B cell (primary cell): ENCODE measurements at regions not wholly inside any gene's neighbourhood (a gene's known extent, or its start where the extent isn't known, plus 50 kb on each side); places are given as distances from the start of the nearest gene placed in this dataset.

Source experiments
- ATAC-seq: fragments of 200-7000 bp; cut with Tn5 transposase; one replicate; pipeline ENCODE4 v1.10.0; 2021; ENCODE audit warnings: low read depth, mild to moderate bottlenecking, moderate number of reproducible peaks, moderate library complexity
- CTCF ChIA-PET: fragments of 350-600 bp; sonication (Branson Sonifier 250); formaldehyde crosslinking; loops from one replicate; lab custom pipeline; 2021; ENCODE audit warnings: antibody characterized with exemption, inconsistent platforms; lab: Charles Lee
- POLR2A ChIA-PET: fragments of 350-600 bp; sonication (Branson Sonifier 250); formaldehyde crosslinking; loops from one replicate; lab custom pipeline; 2021; ENCODE audit warnings: antibody characterized with exemption; lab: Charles Lee
- DNase-seq: peaks from one replicate; pipeline ENCODE4 v3.0.0; 2013
- H2AFZ ChIP-seq: 2 replicates; pipeline ENCODE4 v1.6.1; 2012; ENCODE audit warnings: mild to moderate bottlenecking, low read depth, low read length; ENCODE audit not compliant: insufficient read depth, poor library complexity, severe bottlenecking
- H3K27ac ChIP-seq, 2 donors: 1 replicate in 1 of 2; 2 replicates in 1 of 2; pipeline ENCODE4 v1.5.1; 2012 to 2013; ENCODE audit warnings: low read length in 2 of 2, mild to moderate bottlenecking in 2 of 2, moderate library complexity in 1 of 2
- H3K27me3 ChIP-seq, 4 experiments: fragments of 200-600 bp in 1 of 4; sonication (generic) in 1 of 4; replicated peaks in 1 of 4; 1 replicate in 2 of 4; 2 replicates in 2 of 4; pipeline versions ENCODE4 v1.6.1 to v1.7.0; 2013 to 2016; ENCODE audit warnings: low read length in 3 of 4, mild to moderate bottlenecking in 2 of 4, mixed read lengths in 1 of 4, moderate library complexity in 1 of 4; ENCODE audit not compliant: insufficient read depth in 4 of 4, control insufficient read depth in 3 of 4; ENCODE audit errors: control extremely low read depth in 1 of 4
- H3K36me3 ChIP-seq, 2 experiments: replicated peaks in 1 of 2; 1 replicate in 1 of 2; 2 replicates in 1 of 2; pipeline versions ENCODE4 v1.6.1 to v1.7.1; 2013; ENCODE audit warnings: low read length in 1 of 2; ENCODE audit not compliant: insufficient read depth in 2 of 2, control insufficient read depth in 1 of 2; ENCODE audit errors: control extremely low read depth in 1 of 2, extremely low read depth in 1 of 2
- H3K4me1 ChIP-seq, 2 donors: fragments of 200-600 bp in 1 of 2; sonication (generic) in 1 of 2; 1 replicate in 1 of 2; 2 replicates in 1 of 2; pipeline versions ENCODE4 v1.5.1 to v1.6.1; 2013 to 2017; ENCODE audit warnings: low read length in 2 of 2; ENCODE audit not compliant: control insufficient read depth in 2 of 2, insufficient read depth in 2 of 2
- H3K4me2 ChIP-seq: replicated peaks from 2 replicates; pipeline ENCODE3; 2012; ENCODE audit warnings: mild to moderate bottlenecking, low read depth, low read length; ENCODE audit not compliant: poor library complexity, severe bottlenecking
- H3K4me3 ChIP-seq, 5 experiments: fragments of 200-600 bp in 1 of 5; sonication (generic) in 1 of 5; 1 replicate in 3 of 5; 2 replicates in 2 of 5; pipeline versions ENCODE4 v1.5.1 to v1.7.0; 2011 to 2016; ENCODE audit warnings: low read length in 4 of 5, mild to moderate bottlenecking in 4 of 5, low read depth in 2 of 5, control low read depth in 1 of 5, moderate library complexity in 1 of 5; ENCODE audit not compliant: insufficient read depth in 1 of 5; ENCODE audit errors: control extremely low read depth in 1 of 5, extremely low read depth in 1 of 5
- H3K79me2 ChIP-seq: fragments of 200-600 bp; sonication (generic); one replicate; pipeline ENCODE4 v1.6.0; 2016; ENCODE audit warnings: low read length; ENCODE audit not compliant: control insufficient read depth, insufficient read depth
- H3K9ac ChIP-seq: fragments of 200-600 bp; sonication (generic); 2 replicates; pipeline ENCODE4 v1.6.1; 2017; ENCODE audit warnings: mild to moderate bottlenecking, low read length, moderate library complexity
- H3K9me3 ChIP-seq, 3 donors: one replicate each; pipeline versions ENCODE4 v1.6.1 to v1.7.1; 2013; ENCODE audit warnings: low read length in 2 of 3; ENCODE audit not compliant: control insufficient read depth in 2 of 3, insufficient read depth in 1 of 3; ENCODE audit errors: control extremely low read depth in 1 of 3
- H4K20me1 ChIP-seq: 2 replicates; pipeline ENCODE4 v1.6.0; 2012; ENCODE audit warnings: mild to moderate bottlenecking, low read length; ENCODE audit not compliant: insufficient read depth, control insufficient read depth, poor library complexity, severe bottlenecking
- H3K27ac Mint-ChIP-seq: one replicate; pipeline ENCODE4 v1.8.0; 2021; ENCODE audit warnings: mixed read lengths
- H3K27me3 Mint-ChIP-seq: one replicate; pipeline ENCODE4 v1.8.0; 2021; ENCODE audit warnings: mixed read lengths
- H3K4me1 Mint-ChIP-seq: one replicate; pipeline ENCODE4 v1.8.0; 2021; ENCODE audit warnings: mixed read lengths
- H3K4me3 Mint-ChIP-seq: one replicate; pipeline ENCODE4 v1.8.0; 2021; ENCODE audit warnings: mixed read lengths
- H3K9me3 Mint-ChIP-seq: one replicate; pipeline ENCODE4 v1.8.0; 2022; ENCODE audit warnings: mixed read lengths; ENCODE audit not compliant: insufficient read depth
- EZH2 ChIP-seq: IDR thresholded peaks from 2 replicates; pipeline ENCODE4 v1.6.1; 2012; ENCODE audit warnings: borderline replicate concordance, low read depth, mild to moderate bottlenecking, moderate library complexity, low read length; ENCODE audit not compliant: insufficient read depth, poor library complexity, severe bottlenecking
- WGBS: methylation state at CpG from one replicate; pipeline ENCODE4 v1.1.5; 2013; ENCODE audit warnings: missing lambda C conversion rate; ENCODE audit not compliant: insufficient coverage; 5-methylcytosine and 5-hydroxymethylcytosine counted together
- intact Hi-C: fragments of 100-400 bp; cut with micrococcal nuclease; formaldehyde crosslinking; loops from one replicate; pipeline ENCODE4 v1.10.0; 2022
- TF ChIP-seq, protein P1 (sequence below): fragments of 200-600 bp; IDR thresholded peaks from one replicate; pipeline ENCODE4 v1.8.0; 2022; ENCODE audit warnings: antibody characterized with exemption, mild to moderate bottlenecking

DNA sequence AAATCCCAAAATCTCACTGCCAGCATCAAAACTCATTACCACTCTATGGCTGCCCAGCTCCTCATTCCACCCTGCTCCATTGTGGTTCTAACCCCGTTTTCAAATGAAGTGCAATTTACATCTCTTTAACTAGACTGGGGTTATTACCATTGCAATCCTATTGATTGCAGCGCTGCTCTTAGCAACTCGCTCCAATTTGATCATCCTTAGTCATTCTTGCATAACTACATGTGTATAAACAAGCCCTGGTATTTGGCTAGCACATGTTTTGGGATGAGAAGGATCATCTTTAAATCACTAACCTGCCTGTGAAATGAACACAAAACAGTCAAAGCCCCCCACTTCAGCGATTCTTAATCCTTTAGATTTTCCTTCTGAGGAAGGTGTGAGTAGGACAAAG is 340.1 kb upstream of the PPARGC1A start:
- POLR2A ChIA-PET = no interaction called here
- ATAC-seq = no peak
- Mint-ChIP-seq H3K4me1 (no peaks in the 10 kb centered on the region), H3K9me3 (peaks cover 4% of the 10 kb centered on the region), H3K27me3 (no peaks in the 10 kb centered on the region), H3K4me3 (no peak overlapping the region), H3K27ac (no peak overlapping the region)
- Histone ChIP-seq H3K9me3 (peaks cover 0 to 6% (median 0%) of the 10 kb centered on the region in 3 donors), H3K4me1 (no peaks in the 10 kb centered on the region), H4K20me1 (no peaks in the 10 kb centered on the region), H3K27ac (no peak overlapping the region), H2AFZ (no peak overlapping the region), H3K79me2 (no peaks in the 10 kb centered on the region), H3K36me3 (no peaks in the 10 kb centered on the region), H3K9ac (no peak overlapping the region), H3K27me3 (no peaks in the 10 kb centered on the region), H3K4me2 (no peak overlapping the region), H3K4me3 (no peak overlapping the region)
- CTCF ChIA-PET = no interaction called here
- TF ChIP-seq EZH2 = no peak
- TF ChIP-seq, protein P1, sequence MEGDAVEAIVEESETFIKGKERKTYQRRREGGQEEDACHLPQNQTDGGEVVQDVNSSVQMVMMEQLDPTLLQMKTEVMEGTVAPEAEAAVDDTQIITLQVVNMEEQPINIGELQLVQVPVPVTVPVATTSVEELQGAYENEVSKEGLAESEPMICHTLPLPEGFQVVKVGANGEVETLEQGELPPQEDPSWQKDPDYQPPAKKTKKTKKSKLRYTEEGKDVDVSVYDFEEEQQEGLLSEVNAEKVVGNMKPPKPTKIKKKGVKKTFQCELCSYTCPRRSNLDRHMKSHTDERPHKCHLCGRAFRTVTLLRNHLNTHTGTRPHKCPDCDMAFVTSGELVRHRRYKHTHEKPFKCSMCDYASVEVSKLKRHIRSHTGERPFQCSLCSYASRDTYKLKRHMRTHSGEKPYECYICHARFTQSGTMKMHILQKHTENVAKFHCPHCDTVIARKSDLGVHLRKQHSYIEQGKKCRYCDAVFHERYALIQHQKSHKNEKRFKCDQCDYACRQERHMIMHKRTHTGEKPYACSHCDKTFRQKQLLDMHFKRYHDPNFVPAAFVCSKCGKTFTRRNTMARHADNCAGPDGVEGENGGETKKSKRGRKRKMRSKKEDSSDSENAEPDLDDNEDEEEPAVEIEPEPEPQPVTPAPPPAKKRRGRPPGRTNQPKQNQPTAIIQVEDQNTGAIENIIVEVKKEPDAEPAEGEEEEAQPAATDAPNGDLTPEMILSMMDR = no peak
- intact Hi-C loops = no loop called here
- no peak for DNase-seq
- no CpG with 5 or more reads among the region's 4 CpGs for WGBS

DNA sequence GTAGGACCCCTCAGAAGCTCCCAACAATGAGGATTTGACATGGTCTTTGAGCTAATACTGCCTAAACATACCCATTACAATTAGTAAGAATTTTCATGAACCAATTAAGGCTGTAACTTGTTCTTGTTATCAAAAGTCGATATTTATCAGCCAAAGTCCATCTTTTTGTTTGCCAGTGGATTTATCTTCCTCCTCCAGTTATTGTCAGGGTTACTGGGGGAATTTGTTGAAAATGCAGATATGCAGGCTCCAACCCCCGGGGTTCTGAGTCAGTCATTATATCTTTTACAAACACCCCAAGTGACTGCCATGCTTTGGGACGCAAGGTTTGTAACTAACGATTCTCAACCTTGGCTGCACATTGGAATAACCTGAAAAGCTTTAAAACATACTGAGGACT is 338.8 kb upstream of the PPARGC1A start:
- TF ChIP-seq, protein P1 = no peak
- no peak overlapping the region for H3K27ac Mint-ChIP-seq
- no CpG with 5 or more reads among the region's 4 CpGs for WGBS
- H3K79me2 ChIP-seq = no peaks in the 10 kb centered on the region
- peaks cover 0 to 6% (median 0%) of the 10 kb centered on the region in 3 donors for H3K9me3 ChIP-seq
- no peak overlapping the region for H3K4me3 Mint-ChIP-seq
- no peaks in the 10 kb centered on the region for H3K27me3 ChIP-seq
- no peak overlapping the region for H3K9ac ChIP-seq
- H3K27me3 Mint-ChIP-seq = no peaks in the 10 kb centered on the region
- H4K20me1 ChIP-seq = no peaks in the 10 kb centered on the region
- no peak overlapping the region for H2AFZ ChIP-seq
- POLR2A ChIA-PET = no interaction called here
- peaks cover 5% of the 10 kb centered on the region for H3K9me3 Mint-ChIP-seq
- H3K4me1 ChIP-seq = no peaks in the 10 kb centered on the region
- ATAC-seq (no peak), DNase-seq (no peak)
- no peak overlapping the region for H3K4me3 ChIP-seq
- CTCF ChIA-PET = no interaction called here
- H3K4me2 ChIP-seq = no peak overlapping the region
- no peaks in the 10 kb centered on the region for H3K4me1 Mint-ChIP-seq
- intact Hi-C loops = no loop called here
- no peaks in the 10 kb centered on the region for H3K36me3 ChIP-seq
- no peak overlapping the region for H3K27ac ChIP-seq
